ENCODE measurements at regions not wholly inside any gene's neighbourhood (a gene's known extent, or its start where the extent isn't known, plus 50 kb on each side); places are given as distances from the start of the nearest gene placed in this dataset.
A peak's percentile ranks its signal among the peaks of the same experiment; 100 is the strongest.

DNA sequence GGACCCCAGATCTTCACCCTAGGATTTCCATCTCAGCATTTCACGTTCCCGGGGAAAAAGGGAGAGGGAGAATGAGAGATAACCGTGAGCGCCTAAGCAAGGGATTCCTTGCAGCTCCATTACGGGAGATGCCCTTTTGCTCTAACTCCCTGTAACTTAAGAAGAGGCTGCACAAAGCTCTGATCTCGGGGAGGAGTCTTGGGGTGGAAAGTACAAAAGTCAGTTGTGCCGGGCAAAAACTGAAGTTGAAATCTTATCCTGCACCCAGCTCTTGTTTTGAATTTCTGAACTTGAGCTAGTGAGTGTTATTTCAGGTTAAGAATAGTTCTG is 256.4 kb upstream of the SOX21 start:
- no peak for DNase-seq (ENCODE audit: low read depth)

DNA sequence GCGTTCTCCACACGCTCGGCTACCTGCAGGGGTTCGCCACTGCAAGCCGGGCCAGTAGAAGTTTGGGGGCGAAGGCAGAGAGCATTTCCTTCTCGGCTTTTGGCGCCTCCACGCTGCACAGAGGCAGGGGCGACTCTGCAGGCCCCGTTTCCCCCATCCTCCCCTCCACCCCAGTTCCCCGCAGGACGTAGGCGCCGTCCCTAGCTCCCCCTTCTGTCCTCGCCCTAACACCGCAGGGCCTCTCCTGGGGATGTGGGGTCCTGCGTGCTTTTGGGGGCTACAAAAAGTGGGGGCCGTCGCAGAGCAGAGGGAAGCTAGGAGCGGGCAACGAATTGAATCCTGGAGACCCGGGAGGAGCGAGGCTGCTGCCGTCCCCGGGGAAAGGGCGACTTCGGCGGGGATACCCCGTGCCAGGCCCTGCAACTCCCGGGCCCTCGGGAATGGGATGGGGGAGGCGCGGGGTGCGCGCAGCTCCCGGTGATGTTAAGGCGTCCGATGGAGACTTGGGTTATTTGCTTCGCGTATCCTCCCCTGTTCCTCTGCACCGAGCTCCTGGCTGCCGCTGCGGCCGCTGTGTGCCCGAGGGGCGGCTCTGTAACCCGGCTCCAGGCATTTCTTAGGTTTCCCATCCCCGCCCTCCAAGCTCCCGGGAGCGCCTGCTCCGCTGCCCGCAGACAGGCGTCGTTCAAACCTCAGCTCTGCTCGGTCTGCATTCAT is 255.9 kb upstream of the SOX21 start:
- no peak for DNase-seq (ENCODE audit: low read depth)

DNA sequence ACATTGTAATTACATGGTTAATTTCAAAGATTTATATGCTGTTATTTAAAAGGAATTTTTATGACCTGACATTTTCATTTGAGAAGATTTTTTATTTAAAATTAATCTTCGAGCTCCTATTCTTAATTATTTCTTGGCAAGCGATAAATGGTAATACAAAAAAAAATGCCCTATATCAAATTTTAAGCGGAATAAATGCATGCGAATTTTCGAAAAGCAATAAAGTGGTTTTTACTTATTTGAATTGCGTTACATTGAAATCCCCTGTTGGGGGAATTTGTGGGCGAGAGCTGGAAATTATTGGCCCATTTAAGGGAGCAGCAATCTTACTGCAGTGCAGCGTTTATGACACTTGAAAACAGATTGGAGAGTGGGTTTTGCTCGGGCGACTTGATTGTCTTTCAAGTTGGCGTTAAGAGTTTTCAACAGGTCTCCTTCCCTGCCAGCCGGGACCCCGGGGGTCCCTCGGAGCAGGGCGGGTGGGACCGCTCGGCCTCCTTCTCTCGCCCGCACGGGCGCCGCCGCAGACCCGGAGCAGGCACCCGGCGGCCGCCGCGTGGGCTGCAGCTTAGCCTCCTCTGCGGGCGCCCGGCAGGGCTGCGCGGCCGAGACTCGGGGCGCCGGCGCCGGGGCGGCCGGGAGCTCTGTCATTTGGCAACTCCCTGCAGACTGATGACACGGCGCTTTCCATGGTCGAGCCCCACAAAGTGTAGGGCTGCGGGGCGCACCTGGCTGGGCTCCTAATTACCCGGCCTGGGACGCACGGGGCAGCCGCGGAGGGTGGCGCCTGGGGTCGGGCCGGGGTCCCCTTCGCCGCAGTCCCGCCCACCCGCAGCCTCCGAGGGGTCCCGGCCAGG is 255.1 kb upstream of the SOX21 start:
- no peak for DNase-seq (ENCODE audit: low read depth)

DNA sequence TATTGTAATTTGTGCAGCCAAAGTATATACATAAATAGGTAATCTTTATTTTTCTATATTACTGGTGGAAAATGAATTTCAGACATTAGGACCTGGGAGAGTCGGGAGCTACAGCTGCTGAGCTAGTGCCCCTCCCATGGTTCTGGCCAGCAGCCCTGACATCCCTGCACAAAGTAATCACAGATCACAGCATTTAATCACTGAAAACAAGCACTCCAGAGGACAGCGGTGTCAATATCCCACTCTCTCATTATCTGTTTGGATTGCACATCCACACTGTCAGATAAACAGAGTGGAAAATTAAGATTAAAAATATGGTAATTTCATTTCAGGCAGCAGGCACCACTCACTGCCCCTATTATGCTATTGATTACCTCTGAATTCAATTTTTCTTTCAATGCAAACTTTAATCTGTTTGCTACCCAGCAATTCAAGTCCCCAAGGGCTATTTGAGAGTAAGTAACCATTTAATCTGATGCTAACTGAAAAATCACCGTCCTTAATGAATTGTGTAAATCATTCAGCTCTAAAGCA is 254.1 kb upstream of the SOX21 start:
- DNase-seq (ENCODE audit: low read depth), result no peak

DNA sequence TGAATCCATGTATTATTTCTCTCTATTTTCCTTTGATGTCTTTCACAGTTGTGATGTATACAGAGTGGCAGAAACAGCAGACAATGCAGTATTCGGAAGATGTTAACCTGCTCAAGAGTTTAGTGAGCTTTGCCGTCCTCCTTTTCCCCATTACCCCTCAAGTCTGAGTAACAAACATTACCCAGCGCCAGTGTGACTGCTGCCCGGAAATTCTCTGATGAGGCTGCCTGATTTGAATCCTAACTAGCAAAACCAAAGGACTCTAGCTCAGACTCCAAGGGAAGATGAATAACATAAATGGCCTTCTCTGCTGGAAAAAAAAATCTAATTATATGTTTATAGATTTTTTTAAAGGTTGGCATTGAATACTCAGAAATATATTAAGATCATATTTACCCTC is 247.3 kb upstream of the SOX21 start:
- DNase-seq (ENCODE audit: low read depth), result no peak

DNA sequence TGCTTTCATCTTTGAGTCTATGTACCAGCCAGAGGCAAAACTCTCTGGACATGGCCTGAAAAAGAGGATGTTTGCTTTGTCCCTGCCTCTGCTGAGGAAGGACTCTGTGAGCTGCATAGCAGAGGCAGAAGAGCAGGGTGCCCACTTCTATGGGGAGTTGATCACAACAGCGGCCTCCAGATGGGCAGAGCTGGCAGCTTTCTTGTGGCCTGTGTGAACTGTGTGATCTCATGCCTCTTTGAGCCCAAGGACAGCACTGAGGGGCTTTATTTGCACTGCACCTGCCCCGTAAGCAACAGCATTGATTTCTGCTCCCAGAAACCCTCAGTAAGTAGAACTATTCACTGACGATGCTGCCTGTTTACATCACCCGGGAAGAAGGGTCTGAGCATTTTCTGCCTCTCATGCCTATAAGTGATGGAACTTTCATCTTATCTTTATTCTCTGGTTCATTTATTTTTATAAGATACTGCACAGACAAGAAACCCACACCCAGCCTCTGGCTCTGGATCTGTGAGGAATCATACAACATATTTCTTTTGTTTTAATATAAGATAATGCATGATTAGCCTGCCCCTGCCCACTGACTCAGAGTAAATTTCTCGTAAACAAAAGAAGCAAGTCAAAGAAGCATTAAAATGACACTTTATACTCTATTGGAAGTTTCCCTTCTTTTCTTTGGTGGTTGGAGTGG is 244.2 kb upstream of the SOX21 start:
- DNase-seq (ENCODE audit: low read depth), result no peak

DNA sequence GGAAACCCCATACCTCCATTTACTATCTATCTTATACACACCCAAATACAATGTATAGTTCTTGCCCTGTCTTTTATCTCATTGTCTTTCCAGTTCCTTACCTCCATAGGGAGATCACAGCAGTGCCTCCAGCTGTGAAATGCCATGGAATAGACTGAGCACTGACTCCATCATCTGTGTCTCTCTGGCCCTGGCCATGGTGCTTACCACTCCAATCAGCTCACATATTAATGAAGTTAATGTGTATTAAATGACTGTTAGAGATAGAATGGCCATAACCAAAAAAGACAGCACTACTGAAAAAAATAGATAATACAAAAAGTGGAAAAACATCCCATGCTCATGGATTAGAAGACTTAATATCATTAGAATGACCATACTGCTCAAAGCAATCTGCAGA is 240.4 kb upstream of the SOX21 start:
- DNase-seq (ENCODE audit: low read depth), result no peak

DNA sequence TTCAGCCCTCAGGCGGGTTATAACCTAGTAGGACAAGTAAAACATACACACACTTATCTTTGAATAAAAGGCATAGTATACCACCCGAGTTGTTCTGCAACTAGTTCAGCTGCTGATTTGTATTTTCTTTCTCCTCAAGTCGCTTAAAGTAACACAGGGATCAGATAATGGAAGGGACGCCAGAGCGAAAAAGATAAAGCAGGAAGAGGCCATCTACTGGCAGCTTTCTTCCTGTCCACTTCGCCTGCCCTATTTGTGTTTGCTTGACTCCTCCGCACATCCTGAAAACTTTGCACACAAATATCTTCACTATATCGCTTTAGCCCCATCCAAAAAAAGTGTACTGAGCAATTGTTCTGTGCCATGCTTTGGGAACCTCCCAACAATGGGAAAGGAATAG is 238.0 kb upstream of the SOX21 start:
- no peak for DNase-seq (ENCODE audit: low read depth)

DNA sequence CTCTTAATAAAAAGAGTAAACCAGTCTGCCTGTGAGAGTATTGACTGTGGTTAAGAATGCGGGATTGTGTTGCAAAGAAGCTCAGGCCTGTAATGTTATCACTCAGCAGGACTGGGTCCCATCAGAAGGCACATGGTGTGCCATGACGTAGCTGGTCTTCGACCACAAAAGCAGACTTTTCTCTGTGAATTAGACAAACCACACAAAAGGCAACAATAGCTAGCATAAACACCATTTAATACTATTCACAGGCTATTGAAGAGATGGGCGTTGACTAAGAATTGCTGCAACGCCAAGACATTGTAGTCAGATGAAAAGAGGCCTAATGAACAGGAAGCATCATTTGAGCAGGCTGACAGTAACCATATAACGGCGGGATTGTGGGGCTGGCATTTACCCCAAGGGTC is 235.6 kb upstream of the SOX21 start:
- DNase-seq (ENCODE audit: low read depth), result no peak

DNA sequence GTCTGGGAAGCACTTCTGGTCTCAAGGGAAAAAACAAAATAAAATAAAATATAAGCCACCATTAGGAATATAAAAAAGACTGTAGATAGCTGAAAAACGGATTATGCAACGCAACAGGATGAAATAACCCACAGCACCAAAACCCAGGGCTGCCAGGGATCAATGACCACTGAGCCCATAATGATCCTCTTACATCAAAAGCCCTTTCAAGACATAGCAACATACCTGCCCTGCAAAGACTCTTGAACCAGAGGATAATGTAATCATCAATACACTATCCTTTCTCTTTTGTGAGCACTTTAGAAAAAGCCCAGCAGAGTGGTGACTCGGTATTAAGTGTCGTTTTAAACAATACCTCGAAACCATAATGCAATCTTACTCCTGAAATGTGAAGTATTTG is 235.0 kb upstream of the SOX21 start:
- no peak for DNase-seq (ENCODE audit: low read depth)

DNA sequence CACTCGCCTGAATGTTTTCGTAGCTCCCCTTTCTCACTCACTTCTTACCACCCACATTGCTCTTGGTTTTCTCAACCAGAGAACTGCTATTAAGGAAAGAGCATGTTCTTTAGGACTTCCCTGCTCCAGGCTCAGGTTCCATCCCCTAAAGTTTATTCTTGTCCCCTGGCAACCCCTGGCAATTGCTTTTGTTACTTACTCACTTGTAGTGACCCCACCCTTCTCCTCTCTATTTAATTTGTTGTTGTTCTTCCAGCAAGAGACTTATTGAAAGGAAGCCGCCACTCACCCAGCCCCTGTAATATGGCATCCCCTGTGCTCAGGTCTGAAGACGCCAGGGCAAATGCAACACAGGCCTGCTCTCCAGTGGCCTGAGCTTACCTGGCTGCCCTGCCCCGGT is 233.7 kb upstream of the SOX21 start:
- no peak for DNase-seq (ENCODE audit: low read depth)

DNA sequence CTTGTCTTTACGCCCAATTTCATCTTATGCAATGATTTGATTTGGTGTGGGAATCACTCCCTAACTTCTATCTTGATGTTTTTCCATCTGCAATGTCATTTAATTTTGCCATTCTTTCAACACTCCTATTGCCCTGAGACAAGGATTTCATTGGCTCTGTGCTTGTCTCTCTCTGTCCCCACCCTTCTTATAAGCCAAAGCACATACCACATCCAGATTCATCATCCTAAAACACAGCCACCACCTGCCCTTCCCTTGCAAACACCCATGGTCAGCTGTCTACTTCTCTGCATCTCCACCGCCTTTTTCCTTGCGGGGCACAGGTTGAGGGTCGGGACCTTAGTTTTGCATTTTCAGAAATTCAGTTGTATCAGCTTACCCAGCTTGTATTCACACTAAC is 225.8 kb upstream of the SOX21 start:
- DNase-seq (ENCODE audit: low read depth), result no peak

DNA sequence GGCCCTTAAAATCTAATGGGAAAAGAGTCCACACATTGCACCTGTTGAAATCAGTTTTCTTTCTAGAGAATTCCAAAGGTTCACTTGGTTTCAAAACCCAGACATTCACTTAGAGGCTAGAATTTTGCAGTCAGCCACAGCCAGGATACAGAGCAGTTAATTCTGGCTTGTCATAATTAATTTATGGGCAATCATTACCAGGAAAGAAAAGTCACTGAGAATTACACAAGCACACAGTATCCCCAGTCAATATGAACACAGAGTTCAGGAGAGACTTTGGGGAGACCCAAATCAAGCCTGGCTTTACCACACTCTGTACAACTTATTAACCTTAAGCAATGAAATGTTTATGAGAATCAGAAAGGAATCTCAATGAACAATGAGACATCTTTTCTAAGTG is 224.3 kb upstream of the SOX21 start:
- no peak for DNase-seq (ENCODE audit: low read depth)

DNA sequence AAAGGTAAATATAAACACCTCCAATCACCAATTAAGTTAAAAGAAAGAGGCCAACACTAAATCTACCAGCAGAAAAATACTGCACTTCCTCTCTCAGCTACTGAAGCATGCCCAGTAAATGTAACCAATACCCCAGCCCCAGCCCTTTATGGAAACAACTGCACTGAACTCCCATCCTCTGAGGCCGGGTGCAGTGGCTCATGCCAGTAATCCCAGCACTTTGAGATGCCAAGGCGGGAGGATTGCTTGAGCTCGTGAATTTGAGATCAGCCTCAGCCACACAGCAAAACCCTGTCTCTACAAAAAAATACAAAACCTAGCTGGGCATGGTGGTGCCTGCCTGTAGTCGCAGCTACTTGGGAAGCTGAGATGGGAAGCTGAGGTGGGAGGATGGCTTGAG is 221.6 kb upstream of the SOX21 start:
- DNase-seq (ENCODE audit: low read depth), result no peak

DNA sequence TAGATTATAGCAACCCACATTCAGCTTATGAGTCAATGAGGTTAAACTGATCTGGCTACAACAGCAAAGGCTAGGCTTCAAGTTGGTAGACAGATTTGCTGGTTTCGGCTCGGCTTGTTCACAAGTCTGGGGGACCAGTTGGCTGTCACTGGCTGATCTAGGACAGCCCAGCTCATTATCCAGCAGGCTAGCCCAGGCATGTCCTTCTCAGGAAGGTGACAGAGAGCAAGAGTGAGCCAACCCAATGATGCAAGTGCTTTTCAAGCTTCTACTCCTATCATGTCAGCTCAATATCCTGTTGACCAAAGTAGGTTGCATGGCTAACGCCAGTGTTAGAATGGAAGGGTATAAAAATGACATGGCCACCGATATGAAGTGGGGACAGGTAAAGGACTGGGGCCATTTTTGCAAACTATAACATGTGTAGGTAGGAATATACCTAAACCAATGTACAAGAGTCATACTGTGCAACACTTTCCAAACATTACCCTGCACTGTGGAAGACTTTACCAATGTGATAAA is 220.9 kb upstream of the SOX21 start:
- DNase-seq (ENCODE audit: low read depth), result no peak

DNA sequence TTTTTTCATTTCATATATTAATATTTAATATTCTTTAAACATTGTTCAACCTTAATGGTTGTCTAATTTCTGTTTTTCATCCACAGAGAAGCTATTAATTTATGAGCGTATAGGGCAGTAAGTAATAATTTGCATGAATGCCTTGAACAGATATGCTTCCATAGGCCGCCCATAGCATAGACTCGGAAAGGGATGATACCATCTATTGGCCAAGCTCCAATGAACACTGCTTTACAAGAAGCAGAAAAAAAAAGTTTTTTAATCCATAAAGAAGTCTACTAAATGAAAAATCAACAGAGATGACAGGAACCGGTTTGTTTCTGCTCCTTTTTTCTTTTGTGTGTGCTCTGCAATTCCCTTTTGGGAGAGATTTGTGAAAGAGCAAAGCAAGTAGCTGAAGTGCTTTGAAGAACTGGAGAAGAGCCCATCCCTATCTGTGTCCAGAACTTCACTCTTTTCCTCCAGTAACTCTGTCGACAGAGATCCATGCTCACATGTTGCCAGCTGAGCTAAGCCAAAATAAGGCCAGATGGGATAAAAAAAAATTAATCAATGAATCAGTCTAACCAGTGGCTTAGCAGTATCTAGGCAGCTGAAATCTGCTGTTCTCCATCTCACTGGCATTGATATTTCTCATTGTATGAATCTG is 215.9 kb upstream of the SOX21 start:
- DNase-seq (ENCODE audit: low read depth), result no peak

DNA sequence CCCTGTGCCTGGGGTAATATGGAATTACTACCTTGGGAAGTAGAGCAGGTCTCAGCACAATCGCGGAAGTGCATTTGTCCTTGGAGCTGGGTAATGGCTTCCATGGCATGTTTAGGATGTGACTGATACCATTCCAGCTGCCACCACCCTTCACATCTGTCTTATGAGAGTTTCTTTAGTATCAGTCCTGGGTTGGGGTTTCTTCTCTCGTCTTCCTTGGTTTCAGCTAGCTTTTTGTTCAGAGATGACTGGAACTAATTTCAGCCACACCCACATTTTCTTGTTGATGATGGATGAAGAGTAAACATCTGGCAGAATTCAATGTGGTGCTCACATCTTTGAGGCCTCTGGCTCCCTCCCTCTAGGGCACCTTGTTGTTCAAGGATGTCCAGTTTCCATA is 212.9 kb upstream of the SOX21 start:
- DNase-seq (ENCODE audit: low read depth), result no peak

DNA sequence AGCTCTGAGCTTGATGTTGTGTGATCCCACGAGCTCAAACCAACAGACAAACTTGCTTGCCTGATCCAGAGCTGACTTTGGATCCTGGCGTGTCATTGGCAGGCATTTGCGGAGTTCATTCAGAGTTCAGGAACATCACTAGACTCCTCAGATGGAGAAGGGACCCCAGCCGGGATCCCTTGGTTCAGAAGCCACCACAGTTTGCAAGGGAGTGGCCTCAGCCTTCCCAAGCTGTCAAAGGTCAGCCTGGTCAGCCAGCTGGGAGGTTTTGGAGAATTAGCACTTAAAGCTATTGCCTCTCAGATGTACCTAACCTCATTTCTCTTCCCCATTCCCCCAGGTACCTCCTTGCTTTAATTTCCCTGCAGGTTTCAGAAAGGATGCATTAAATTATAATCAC is 208.8 kb upstream of the SOX21 start:
- no peak for DNase-seq (ENCODE audit: low read depth)

DNA sequence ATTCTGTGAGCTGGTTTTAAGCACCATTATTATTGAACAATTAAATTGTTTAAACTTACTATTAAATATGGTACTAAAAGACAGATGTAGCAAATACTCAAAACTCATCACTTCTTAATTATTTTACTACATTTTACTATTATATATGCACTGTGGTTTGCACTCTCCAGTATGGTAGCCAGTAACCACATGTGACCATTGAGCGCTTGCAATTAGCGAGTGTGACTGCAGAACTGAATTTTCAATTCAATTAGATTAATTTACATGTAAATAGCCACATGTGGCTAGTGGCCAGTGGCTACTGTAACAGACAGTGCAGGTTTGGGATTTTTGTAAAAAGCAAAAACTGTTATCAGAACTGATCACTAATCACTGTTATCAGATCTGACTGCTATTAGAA is 208.2 kb upstream of the SOX21 start:
- DNase-seq (ENCODE audit: low read depth), result no peak

DNA sequence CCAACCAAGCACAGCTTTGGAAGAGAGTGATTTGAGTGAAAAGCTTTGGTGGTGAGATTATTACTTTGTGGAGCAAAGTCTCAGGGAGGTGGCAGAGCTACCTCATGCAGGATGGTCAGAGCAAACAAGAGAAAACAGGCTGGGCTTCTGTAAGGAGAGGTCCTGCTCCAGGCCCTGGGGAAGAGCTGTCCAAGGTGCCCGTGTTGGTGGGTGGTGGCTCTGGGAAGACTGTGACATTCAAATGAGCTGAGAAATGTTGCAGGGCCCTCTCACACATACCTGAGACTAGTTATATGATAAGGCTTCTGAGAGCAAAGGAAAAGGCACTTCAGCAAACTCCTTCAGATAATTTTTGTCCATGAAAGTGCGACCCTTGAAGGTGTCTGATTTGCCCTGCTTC is 205.5 kb upstream of the SOX21 start:
- DNase-seq (ENCODE audit: low read depth), result no peak

DNA sequence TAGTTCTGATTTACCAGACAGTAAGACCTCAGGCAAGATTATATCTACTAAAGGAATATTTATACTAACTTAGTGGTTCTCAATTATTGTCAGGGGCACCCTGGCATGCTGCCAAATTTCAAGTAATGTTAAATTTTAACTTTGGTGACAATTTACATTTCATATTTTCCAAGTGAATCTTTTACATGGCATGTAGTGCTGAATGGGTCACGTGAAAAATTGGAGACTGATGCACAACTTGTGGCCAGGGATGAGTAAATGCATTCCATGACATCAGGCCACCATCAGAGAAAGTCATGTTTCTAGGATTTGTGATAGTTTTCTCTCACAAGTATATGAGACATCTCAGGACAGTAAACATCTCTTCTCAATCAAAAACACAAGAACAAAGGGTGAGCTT is 202.6 kb upstream of the SOX21 start:
- DNase-seq (ENCODE audit: low read depth), result peak; percentile 4

DNA sequence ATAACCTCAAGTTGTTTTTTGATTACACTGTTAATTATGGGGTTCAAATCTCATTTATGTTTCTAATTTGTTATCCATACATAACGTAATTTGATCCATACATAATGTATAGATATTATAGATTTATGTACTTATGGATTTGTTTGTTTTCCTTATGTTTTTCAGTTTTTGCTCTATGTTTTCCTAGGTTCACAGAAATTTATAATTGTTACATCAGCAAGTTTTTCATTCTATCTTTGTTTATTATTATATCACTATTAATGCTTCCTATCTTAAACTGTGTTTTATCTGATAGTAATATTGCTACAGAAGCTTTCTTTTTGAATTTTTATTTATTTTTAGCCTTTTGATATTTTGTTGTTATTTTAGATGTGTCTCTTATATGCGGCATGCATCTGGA is 194.3 kb upstream of the SOX21 start:
- no peak for DNase-seq (ENCODE audit: low read depth)

All from HS-5 (cell line).